Ramos (cell line): ENCODE measurements at regions not wholly inside any gene's neighbourhood (a gene's known extent, or its start where the extent isn't known, plus 50 kb on each side); places are given as distances from the start of the nearest gene placed in this dataset.
"Not testable (repeated sequence)": the region's sequence is repeated elsewhere in the genome, so short reads cannot be mapped to it uniquely, and the experiment has no call there.

ENCODE experiments used
- in situ Hi-C: fragments of 300-500 bp; cut with MboI; formaldehyde crosslinking; loops from one replicate; pipeline ENCODE4 v1.14.3; 2022; ENCODE audit warnings: low sequenced_read_pairs; ENCODE audit not compliant: unreplicated experiment

DNA sequence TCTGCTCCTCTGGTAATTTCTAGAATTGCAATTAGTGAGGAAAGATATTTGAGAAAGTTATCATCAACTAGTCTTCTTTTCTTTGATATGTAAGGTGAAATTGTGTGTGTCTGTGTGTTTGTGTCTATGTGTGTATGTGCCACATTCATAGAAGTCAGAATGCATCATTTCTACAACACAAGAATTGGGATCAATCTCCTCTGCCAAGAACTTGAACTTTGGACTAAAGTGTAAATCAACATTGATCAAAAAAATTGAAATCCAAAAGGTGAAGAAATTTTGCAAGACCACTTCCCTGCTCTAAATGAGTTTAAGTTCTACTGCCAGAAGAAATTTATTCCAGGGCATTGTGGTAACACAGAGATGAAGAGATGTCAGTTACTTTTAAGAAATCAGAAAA lies 1072.8 kb downstream of the GRM8 start:
- in situ Hi-C loops: no loop called here

DNA sequence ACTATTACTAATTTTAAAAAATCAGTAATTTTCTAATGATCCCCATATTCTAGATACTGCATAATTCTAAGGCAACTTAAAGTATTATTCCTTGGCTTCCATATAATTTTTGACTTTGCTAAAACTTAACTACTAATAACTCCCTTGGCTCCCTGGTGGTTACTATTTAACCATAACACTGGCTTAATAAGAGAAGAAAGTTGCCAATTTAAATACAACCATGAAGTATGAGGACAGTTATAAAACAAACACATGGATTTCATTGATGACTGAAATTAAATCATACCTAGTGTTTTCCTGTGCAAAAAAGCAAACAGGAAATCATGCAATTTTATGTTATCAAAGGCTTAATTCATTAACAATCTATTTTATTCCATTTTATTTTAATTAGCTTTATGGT lies 1073.9 kb downstream of the GRM8 start:
- in situ Hi-C loops: no loop called here

DNA sequence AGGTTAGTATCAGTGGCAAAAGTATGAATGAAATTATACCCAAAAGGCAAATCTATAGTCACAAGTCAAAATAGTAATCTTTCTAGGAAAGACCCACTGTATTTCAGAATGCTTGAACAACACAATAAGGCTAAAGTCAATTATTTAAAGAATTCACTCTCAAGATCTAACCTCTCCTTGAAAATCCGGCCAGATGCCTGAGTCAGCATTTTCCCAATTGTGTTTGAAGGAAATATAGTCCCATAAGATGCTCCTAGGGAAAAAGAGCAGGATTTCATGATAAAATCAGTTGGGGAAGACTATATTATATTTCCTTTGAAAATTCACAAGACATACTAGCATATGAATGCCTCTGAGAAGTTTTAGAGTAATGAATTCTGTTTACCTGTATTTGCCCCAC lies 1075.0 kb downstream of the GRM8 start:
- in situ Hi-C loops: no loop called here

DNA sequence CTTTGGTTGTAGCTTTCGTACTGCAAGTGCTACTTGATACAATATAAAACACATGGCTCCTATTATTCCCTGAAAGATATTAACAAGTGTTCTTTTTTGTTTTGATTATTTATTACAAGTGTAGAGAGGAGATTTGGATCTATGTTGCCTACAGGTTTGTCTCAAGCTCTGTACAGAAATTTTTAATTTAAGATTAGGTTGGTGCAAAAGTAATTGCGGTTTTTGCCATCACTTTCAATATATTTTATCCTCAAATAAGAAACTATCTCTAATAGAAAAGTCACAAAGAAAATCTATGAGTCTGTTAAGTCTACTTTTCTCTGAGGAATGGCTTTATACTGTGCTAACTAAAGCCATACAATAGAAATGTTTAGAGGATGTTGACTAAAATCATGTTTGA lies 1086.1 kb downstream of the GRM8 start:
- in situ Hi-C loops: no loop called here

DNA sequence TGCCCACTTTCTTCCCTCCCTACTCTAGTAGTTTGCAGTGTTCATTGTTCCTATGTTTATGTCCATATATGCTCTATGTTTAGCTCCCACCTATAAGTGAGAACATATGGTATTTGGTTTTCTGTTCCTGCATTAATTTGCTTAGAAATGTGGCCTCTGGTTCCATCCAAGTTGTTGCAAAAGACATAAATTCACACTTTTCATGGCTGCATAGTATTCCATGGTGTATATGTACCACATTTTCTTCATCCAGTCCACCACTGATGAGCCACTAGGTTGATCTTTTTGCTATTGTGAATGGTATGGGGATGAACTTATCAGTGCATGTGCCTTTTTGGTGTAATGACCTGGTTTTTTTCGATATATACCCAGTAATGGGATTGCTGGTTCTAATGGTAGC lies 1089.1 kb downstream of the GRM8 start:
- in situ Hi-C loops: no loop called here

DNA sequence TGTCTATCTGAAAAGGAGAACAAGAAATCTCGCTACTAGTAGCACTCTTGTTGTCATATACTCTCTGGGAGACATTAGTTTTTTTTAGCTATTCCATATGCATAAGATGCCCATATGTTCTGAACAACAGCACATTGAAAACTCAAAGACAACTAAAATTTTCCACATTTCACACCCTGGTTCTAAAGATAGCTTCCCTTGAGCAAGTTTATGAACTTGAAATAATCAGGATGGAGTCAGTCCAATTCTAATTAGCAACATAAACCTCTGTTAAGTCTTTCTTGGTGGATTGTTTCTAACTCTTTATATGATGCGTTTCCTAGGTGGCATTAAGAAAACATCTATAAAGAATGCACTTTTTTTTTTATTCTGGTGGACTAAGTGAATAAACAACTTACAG lies 1095.3 kb downstream of the GRM8 start:
- in situ Hi-C loops: no loop called here

DNA sequence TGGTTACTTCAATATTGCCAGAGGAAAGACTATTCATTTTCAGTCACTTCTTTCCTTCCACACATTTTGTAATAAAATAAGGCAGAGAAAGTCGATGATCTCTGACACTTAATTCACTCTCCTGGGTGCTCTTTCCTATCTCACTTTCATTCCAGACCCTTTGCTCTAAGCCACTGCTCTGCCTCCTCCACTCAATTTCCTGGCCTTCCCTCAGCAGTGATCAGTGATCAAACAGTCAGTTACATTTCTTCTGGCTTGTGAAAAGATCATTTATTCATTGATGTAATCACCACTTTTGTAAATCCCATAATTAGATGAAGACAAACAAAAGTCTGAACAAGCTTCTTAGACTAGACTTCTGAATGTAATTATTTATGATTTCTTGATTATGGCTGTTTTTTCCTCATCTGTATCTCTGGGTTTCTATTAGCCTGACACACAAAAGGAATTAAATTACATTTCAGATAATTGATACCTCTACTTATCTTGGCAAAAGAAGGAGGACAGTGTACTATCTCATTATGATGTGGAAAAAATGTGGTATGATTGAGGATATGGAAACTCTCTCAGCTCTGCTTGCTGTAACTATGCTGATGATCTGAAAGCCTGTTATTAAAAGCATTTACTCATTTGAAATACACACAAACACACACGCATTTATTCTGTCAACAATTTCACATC lies 1102.3 kb downstream of the GRM8 start:
- in situ Hi-C loops: no loop called here

DNA sequence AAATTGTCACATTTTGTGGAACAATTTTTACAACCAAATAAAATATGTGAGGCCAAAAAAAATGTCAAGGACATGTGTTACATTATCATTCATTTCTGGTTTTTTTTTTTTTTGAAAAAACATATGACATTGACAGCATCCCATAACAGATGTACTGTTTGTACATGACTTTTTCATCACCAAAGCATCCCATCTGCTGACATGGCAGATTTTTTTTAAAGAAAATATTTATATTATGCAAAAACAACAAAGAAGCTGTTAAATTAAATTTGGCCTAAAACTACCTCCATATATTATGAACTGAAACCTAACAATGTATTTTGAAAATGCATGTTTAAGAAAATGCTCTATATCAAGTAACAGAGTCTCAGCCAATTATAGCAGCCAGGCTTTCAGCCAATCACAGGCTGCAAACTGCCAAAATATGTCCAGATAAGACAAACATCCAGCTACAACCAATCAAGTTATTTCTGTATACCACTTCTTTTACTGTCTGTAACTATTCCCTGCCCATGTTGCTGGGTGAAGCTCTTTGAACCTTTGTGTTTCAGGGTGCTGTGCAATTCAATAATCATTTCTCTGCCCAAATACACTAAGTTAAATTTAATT lies 1111.8 kb downstream of the GRM8 start:
- in situ Hi-C loops: no loop called here

DNA sequence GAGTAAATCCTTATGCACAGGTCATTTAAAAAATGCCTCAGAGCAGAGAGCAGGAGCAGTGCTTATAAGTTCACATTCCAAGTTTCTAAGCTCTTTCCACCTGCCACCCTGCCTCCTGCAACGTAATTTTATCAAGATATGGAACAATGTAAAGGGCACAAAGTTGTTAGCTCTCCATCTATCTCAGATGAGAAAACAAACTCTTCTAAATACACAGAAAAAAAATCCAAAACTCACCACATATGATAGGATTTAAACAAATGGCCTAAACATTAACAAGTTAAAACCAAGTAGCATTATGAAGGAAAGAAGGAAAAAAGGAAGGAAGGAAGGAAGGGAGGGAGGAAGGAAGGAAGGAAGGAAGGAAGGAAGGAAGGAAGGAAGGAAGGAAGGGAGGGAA lies 1132.8 kb downstream of the GRM8 start:
- in situ Hi-C loops: no loop called here

DNA sequence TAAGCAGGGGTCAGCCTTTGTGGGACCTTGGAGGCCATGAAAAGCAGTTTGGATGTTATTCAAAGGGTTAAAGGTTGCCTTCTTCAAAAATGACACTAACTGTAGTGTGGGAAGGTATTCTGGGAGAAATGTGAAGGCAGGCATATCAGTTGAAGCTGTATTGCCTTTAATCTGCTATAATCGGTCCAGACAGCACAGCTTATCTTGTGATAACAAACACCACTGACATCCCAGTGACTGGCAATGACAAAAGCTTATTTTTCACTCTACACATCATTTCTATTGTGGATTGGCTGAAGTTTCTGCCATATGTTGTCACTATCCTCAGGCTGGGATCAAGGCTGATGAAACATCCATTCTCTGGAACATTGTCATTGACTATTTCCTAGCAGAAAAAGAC lies 1149.2 kb downstream of the GRM8 start:
- in situ Hi-C loops: no loop called here

DNA sequence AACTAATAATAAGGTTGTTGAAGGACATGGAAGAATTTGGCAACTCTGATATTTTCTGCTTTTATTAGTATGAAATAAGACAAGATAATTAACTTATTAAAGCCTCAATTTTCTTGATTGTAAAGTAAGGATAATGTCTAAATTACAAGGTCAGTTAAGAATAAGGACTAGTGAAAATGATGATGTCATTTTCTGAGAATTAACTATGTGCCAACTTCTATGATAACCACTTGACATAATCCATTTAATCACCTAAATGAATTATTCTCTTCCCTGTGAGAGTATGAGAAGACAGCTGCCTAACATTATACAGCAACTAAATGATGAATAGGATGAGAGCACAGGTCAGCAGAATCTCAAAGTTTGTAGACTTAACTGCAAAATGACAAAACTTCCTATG lies 1153.4 kb upstream of the POT1 start:
- in situ Hi-C loops: no loop called here

DNA sequence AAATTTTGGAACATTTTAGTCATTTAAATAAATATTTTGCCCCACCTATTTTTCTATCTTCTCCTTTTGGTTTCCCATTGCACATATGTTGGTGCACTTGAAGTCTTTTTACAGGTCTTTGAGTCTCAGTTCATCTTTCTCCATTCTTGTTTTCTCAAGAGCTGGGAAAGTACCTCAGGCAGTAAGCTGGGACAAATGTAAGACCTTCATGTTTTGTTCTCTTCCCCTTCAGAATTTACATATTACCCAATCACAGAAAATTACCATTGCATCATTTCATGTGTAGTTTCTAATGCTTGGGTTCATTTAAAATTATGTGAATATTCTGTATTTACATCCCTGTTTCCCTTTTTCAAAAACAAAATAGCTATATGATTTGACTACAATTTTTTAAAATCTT lies 1150.0 kb upstream of the POT1 start:
- in situ Hi-C loops: no loop called here

DNA sequence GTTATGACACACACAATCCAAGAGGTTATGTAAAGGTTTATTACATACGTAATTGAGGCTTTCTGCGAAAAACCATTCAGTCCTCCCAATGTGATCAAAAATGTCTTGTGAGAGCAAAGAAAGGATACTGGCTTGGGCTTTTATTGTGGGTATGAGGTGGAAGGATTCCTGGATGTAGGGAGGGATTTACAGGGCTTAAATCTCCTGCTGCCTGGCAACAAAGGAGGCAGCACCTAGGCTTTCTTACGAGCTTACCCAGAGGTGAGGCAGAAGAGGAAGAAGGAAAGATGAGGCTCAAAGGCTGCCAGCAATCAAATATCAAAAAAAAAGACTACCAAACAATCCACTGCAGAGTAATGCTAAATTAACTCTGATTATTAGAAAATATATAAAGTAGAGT lies 1149.5 kb upstream of the POT1 start:
- in situ Hi-C loops: no loop called here

DNA sequence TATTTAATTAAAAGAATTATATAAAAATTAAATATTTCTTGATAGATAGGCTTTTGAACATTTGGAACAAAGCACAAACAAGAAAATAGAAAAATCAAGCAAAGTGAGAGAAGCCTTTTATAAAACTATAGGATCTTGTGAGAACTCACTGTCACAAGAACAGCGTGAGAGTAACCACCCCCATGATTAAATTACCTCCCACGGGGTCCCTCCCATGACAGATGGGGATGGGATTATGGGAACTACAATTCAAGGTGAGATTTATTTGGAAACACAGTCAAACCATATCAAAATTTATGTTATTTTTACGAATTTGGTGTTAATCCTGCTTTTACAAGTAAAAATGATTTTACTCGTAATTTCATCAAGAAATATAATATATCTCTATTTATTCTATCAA lies 1136.1 kb upstream of the POT1 start:
- in situ Hi-C loops: no loop called here

DNA sequence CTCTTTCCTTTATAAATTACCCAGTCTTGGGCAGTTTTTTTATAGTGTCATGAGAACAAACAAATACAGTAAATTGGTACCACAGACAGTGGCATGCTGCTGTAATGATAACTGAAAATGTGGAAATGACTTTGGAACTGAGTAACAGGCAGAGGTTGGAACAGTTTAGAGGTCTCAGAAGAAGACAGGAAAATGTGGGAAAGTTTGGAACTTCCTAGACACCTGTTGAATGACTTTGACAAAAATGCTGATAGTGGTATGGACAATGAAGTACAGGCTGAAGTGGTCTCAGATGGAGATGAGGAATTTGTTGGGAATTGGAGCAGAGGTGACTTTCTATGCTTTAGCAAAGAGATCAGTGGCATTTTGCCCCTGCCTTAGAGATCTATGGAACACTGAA lies 1128.4 kb upstream of the POT1 start:
- in situ Hi-C loops: no loop called here

DNA sequence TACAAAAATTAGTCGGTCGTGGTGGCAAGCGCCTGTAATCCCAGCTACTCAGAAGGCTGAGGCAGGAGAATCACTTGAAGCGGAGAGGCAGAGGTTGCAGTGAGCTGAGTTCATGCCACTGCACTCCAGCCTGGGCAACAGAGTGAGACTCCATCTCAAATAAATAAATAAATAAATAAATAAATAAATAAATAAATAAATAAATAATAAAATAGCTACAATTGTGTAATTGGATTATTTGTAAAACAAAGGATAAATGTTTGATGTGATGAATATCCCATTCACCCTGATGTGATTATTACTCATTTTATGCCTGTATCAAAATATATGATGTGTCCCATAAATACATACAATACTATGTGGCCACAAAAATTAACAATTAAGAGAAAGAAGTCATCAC lies 1127.0 kb upstream of the POT1 start:
- in situ Hi-C loops: not testable (repeated sequence)

DNA sequence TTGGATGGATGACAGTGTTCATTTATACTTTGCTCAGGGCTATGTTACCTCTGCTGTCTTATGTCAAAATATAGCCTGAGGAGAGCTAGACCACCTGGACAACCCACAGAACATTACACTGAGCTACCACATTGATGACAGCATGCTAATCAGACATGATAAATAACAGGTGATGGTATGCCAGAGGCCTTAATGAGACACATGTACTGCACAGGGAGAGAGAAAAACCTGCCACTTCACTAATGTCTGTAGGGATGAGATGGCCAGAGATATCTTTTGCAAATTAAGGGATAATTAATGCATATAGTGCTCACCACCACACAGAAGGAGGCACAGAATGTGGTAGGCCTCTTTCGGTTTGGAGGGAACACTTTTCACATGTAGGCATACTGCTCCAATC lies 1122.6 kb upstream of the POT1 start:
- in situ Hi-C loops: no loop called here

DNA sequence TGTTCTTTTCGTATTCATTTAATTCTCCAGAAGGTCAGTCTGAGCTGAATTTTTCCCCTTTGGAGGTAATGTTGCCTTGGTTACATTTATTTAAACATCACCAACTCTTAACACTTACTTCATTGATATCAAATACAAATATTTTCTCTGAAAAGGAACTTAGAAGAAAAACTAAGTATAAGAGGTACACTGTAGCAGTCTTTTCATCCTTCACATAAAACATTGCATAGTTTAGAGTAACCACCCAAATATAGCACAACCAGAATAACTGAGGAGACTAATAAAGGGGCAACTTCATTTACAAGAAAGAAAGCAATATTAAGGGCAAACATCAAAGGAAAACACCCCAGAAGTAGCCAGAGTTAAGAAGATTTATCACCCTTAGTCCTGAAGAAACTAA lies 1115.0 kb upstream of the POT1 start:
- in situ Hi-C loops: no loop called here

DNA sequence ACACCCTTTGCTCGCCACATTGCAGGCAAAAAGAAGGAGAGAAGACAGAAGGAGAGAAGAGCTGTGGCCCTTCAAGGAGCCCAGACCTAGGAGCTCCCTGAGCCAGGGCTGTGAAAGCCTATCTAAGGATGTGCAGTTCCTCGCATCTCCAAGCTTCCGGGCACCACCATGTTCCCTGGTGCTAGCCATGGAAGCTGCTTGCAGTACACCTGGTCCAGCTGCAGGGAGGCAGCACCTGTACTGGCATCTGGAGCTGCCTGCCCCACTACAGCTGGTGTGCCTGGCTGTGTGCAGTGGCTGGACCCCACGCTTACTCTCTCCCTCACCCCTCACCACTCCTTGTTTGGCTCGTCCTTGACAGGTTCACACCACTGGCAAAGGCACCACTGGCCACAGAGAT lies 1111.8 kb upstream of the POT1 start:
- in situ Hi-C loops: no loop called here

DNA sequence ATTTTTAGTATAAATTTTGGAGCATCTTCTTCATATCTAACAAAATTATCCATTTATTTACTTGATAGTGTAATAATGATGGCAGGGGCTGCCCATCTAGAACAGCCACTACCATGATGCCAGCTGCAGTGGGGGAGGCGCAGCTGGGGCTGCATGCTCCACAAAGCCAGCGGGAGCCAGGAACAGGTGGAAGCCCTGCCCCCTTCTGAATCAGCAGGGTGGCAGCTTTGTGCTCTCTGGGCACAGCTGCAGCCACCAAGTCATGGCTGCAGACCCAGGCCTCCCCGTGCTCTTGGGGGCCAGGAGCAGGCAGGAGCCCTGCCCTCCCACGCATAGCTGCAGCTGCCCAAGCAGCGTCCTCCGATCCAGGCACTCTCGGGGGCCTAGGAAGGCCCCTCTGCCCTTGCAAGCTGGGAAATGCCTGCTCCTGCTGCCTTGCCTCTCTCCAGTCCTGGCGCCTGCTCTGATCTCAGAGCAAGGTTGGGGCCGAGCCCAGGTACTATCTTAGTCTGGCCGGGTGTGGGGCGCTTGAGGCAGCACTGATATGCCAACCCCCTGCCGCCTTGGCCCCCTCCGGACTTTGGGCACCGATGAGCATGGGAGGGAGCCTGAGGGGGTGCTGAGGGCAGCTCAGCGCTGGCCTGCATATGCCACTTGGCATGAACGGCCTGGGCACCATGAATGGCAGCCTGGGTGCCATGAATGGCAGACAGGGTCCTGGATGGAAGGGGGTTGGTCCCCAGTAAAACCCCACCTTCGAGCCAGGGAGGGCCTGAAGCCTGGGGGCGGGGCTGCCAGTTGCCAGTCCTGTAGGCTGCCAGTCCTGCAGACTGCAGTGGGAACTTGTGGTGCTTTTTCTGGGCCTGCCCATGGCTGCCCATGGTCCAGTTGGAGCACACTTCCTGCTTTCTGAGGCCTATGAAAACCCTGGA lies 1110.8 kb upstream of the POT1 start:
- in situ Hi-C loops: no loop called here

DNA sequence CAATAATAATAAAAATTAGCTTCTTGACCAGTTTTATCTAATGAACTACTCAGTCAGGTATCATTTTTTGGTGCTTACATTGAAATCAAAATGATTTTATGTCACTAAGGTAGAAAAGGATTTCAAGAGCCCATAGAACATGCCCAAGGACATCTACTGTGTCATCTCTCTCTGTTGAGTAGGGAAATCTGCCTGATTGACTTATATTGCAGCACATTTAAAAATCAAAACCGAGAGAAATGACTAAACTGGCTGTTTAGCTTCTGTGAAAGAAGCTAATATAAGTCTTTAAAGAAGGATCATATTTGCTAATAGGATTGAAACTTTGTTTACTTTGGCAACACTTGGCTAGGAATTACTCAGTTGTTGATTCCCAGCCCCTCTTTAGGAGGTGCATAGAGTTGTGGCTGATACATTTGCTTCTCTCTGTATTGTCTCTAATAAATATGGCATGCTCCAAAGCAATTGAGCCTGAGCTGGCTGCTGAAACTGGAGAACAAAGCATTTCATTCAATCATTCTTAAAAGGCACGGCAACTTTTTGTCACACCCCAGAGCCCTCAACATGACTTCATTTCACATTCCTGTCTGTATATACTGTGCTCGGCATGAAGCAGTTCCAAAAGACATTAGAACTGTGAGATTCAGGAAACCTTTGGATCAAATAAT lies 1096.9 kb upstream of the POT1 start:
- in situ Hi-C loops: no loop called here
